ENCODE measurements at regions not wholly inside any gene's neighbourhood (a gene's known extent, or its start where the extent isn't known, plus 50 kb on each side); places are given as distances from the start of the nearest gene placed in this dataset.

GRCh38 chr3:94587291-94587690, 524.4 kb downstream of the NSUN3 start:
- H3K4me2 ChIP-seq (ENCODE audit: low read length), result no peak overlapping the region
- no peak overlapping the region for H3K27ac ChIP-seq (ENCODE audit: low read depth, low read length)
- no peaks in the 10 kb centered on the region for H3K4me1 ChIP-seq (ENCODE audit: control insufficient read depth, low read length)
- no peaks in the 10 kb centered on the region for H3K9me3 ChIP-seq (ENCODE audit: control insufficient read depth, insufficient read depth, low read length)
- no peaks in the 10 kb centered on the region for H3K9me2 ChIP-seq (replicated peaks; ENCODE audit: control insufficient read depth, low read length)
- TF ChIP-seq EZH2phosphoT487 (IDR thresholded peaks at IDR 0.05; ENCODE audit: borderline replicate concordance, low read length) (no peak), CTCF (IDR thresholded peaks at IDR 0.05; ENCODE audit: low read depth, low read length, poor library complexity, severe bottlenecking) (no peak)
- H3F3A ChIP-seq (ENCODE audit: control insufficient read depth, insufficient read depth), result no peaks in the 10 kb centered on the region
- H3K79me2 ChIP-seq (ENCODE audit: control insufficient read depth, low read length), result no peaks in the 10 kb centered on the region
- no peaks in the 10 kb centered on the region for H4K20me1 ChIP-seq (ENCODE audit: control insufficient read depth, insufficient read depth, low read depth, low read length)
- H3K4me3 ChIP-seq (ENCODE audit: low read length), result no peak overlapping the region
- H3K36me3 ChIP-seq (ENCODE audit: control insufficient read depth, low read length), result no peaks in the 10 kb centered on the region
- H3K27me3 ChIP-seq (ENCODE audit: control insufficient read depth, low read length), result no peaks in the 10 kb centered on the region

- H4K20me1 ChIP-seq (ENCODE audit: control insufficient read depth, insufficient read depth, low read depth, low read length), result no peaks in the 10 kb centered on the region
- H3K79me2 ChIP-seq (ENCODE audit: control insufficient read depth, low read length), result no peaks in the 10 kb centered on the region
- H3K4me1 ChIP-seq (ENCODE audit: control insufficient read depth, low read length), result no peaks in the 10 kb centered on the region
- no peak overlapping the region for H3K4me2 ChIP-seq (ENCODE audit: low read length)
- H3F3A ChIP-seq (ENCODE audit: control insufficient read depth, insufficient read depth), result no peaks in the 10 kb centered on the region
- no peaks in the 10 kb centered on the region for H3K36me3 ChIP-seq (ENCODE audit: control insufficient read depth, low read length)
- no peaks in the 10 kb centered on the region for H3K27me3 ChIP-seq (ENCODE audit: control insufficient read depth, low read length)
- TF ChIP-seq CTCF (IDR thresholded peaks at IDR 0.05; ENCODE audit: low read depth, low read length, poor library complexity, severe bottlenecking) (no peak), EZH2phosphoT487 (IDR thresholded peaks at IDR 0.05; ENCODE audit: borderline replicate concordance, low read length) (no peak)
- no peak overlapping the region for H3K27ac ChIP-seq (ENCODE audit: low read depth, low read length)
- no peaks in the 10 kb centered on the region for H3K9me3 ChIP-seq (ENCODE audit: control insufficient read depth, insufficient read depth, low read length)
- no peak overlapping the region for H3K4me3 ChIP-seq (ENCODE audit: low read length)
- no peaks in the 10 kb centered on the region for H3K9me2 ChIP-seq (replicated peaks; ENCODE audit: control insufficient read depth, low read length)
These were observed 530.8 kb downstream of the NSUN3 start for GRCh38 chr3:94593526-94594150.

GRCh38 chr3:94596141-94596540, 533.3 kb downstream of the NSUN3 start:
- TF ChIP-seq CTCF (IDR thresholded peaks at IDR 0.05; ENCODE audit: low read depth, low read length, poor library complexity, severe bottlenecking) (no peak), EZH2phosphoT487 (IDR thresholded peaks at IDR 0.05; ENCODE audit: borderline replicate concordance, low read length) (no peak)
- no peaks in the 10 kb centered on the region for H3K79me2 ChIP-seq (ENCODE audit: control insufficient read depth, low read length)
- no peaks in the 10 kb centered on the region for H3K36me3 ChIP-seq (ENCODE audit: control insufficient read depth, low read length)
- H4K20me1 ChIP-seq (ENCODE audit: control insufficient read depth, insufficient read depth, low read depth, low read length), result no peaks in the 10 kb centered on the region
- H3K27me3 ChIP-seq (ENCODE audit: control insufficient read depth, low read length), result no peaks in the 10 kb centered on the region
- no peaks in the 10 kb centered on the region for H3K9me3 ChIP-seq (ENCODE audit: control insufficient read depth, insufficient read depth, low read length)
- H3K9me2 ChIP-seq (replicated peaks; ENCODE audit: control insufficient read depth, low read length), result no peaks in the 10 kb centered on the region
- no peak overlapping the region for H3K4me2 ChIP-seq (ENCODE audit: low read length)
- no peak overlapping the region for H3K27ac ChIP-seq (ENCODE audit: low read depth, low read length)
- H3K4me3 ChIP-seq (ENCODE audit: low read length), result no peak overlapping the region
- no peaks in the 10 kb centered on the region for H3K4me1 ChIP-seq (ENCODE audit: control insufficient read depth, low read length)
- no peaks in the 10 kb centered on the region for H3F3A ChIP-seq (ENCODE audit: control insufficient read depth, insufficient read depth)

All from DOHH2 (cell line).